ENCODE measurements at regions not wholly inside any gene's neighbourhood (a gene's known extent, or its start where the extent isn't known, plus 50 kb on each side); places are given as distances from the start of the nearest gene placed in this dataset.
"Not testable (repeated sequence)": the region's sequence is repeated elsewhere in the genome, so short reads cannot be mapped to it uniquely, and the experiment has no call there.

- BruUV-seq (replicated peaks): not testable (repeated sequence)
Observed at GRCh38 chr5:120953445-120953844, 489.3 kb downstream of the PRR16 start.

DNA sequence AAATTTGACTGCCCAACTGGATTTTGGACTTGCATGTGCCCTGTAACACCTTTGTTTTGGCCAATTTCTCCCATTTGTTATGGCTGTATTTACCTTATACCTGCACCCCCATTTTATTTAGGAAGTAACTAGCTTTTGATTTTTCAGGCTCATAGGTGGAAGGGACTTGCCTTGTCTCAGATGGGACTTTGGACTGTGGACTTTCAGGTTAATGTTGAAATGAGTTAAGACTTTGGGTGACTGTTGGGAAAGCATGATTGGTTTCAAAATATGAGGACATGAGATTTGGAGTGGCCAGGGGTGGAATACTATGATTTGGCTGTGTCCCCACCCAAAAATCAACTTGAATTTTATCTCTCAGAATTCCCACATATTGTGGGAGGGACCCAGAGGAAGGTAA lies 490.2 kb downstream of the PRR16 start:
- POLR2A ChIA-PET: no interaction called here
- Histone ChIP-seq H3K9ac (ENCODE audit: insufficient read depth in 1 of 2, low read depth in 2 of 2, low read length in 2 of 2) (no peak overlapping the region), H3K4me3 (no peak overlapping the region), H3K9me3 (replicated peaks; ENCODE audit: control insufficient read depth, insufficient read depth, low read depth, low read length) (no peaks in the 10 kb centered on the region), H3K27ac (ENCODE audit: extremely low read depth, low read depth, low read length) (no peak overlapping the region), H3K4me2 (ENCODE audit: insufficient read depth, low read length) (no peak overlapping the region), H3K27me3 (ENCODE audit: control insufficient read depth in 2 of 2, insufficient read depth in 2 of 2, low read length in 2 of 2) (no peaks in the 10 kb centered on the region), H3K36me3 (ENCODE audit: control insufficient read depth, insufficient read depth, low read length) (no peaks in the 10 kb centered on the region), H3K9me1 (ENCODE audit: control insufficient read depth, insufficient read depth, low read length) (no peaks in the 10 kb centered on the region), H2AFZ (ENCODE audit: low read depth, low read length) (no peak overlapping the region), H3K4me1 (replicated peaks in 1 of 2; ENCODE audit: control insufficient read depth in 2 of 2, insufficient read depth in 2 of 2, low read length in 2 of 2) (no peaks in the 10 kb centered on the region), H3K79me2 (ENCODE audit: control insufficient read depth, insufficient read depth, low read length) (no peaks in the 10 kb centered on the region), H4K20me1 (replicated peaks; ENCODE audit: control insufficient read depth, insufficient read depth, low read length) (no peaks in the 10 kb centered on the region)
- BruUV-seq (replicated peaks): no TSS peak
- intact Hi-C loops (cut with micrococcal nuclease): no loop called here
- ATAC-seq: no peak
- CTCF ChIA-PET (ENCODE audit: low intra/inter-chr PET ratio): no interaction called here
- no peak for FAIRE-seq
- no peak for DNase-seq (ENCODE audit: extremely low read depth in 1 of 4, low spot score in 3 of 4)
- in situ Hi-C loops (cut with MboI): no loop called here
- TF ChIP-seq PYGO2 (tag; IDR thresholded peaks at IDR 0.05): no peak
- TF ChIP-seq POLR3G (IDR thresholded peaks at IDR 0.05; ENCODE audit: extremely low read depth, insufficient read length, insufficient replicate concordance): no peak
- no peak for TF ChIP-seq RBM25 (IDR thresholded peaks at IDR 0.05; ENCODE audit: low read depth, low read length, severe bottlenecking)
- TF ChIP-seq CBX5 (IDR thresholded peaks at IDR 0.05; ENCODE audit: borderline replicate concordance, low read depth): no peak
- no peak for TF ChIP-seq KLF6 (CRISPR knock-in tag; IDR thresholded peaks at IDR 0.05; ENCODE audit: borderline replicate concordance)
- TF ChIP-seq MECOM (CRISPR knock-in tag; IDR thresholded peaks at IDR 0.05): no peak
- TF ChIP-seq HMGN3 (IDR thresholded peaks at IDR 0.05; ENCODE audit: borderline replicate concordance, extremely low read depth, insufficient read length, low read depth, low read length): no peak
- TF ChIP-seq CXXC5 (CRISPR knock-in tag; IDR thresholded peaks at IDR 0.05): no peak
- no peak for TF ChIP-seq RBBP5 (IDR thresholded peaks at IDR 0.05; ENCODE audit: borderline replicate concordance, insufficient read depth, low read length, poor library complexity, severe bottlenecking)
- no peak for TF ChIP-seq KAT8 (IDR thresholded peaks at IDR 0.05; ENCODE audit: low read depth)
- no peak for TF ChIP-seq ETV5 (CRISPR knock-in tag; IDR thresholded peaks at IDR 0.05; ENCODE audit: low read depth)
- TF ChIP-seq CBFA2T3 (IDR thresholded peaks at IDR 0.05): no peak
- TF ChIP-seq COPS2 (conservative IDR thresholded peaks at IDR 0.05): no peak
- no peak for TF ChIP-seq ZNF224 (CRISPR knock-in tag; IDR thresholded peaks at IDR 0.05)

More at GRCh38 chr5:120953445-120953844, 489.3 kb downstream of the PRR16 start:
- H3K27ac ChIP-seq (ENCODE audit: extremely low read depth, low read depth, low read length); DNase-seq (ENCODE audit: extremely low read depth in 1 of 4, low spot score in 3 of 4); FAIRE-seq; H3K4me1 ChIP-seq (replicated peaks in 1 of 2; ENCODE audit: control insufficient read depth in 2 of 2, insufficient read depth in 2 of 2, low read length in 2 of 2); H3K9me1 ChIP-seq (ENCODE audit: control insufficient read depth, insufficient read depth, low read length); in situ Hi-C loops (cut with MboI); H3K9me3 ChIP-seq (replicated peaks; ENCODE audit: control insufficient read depth, insufficient read depth, low read depth, low read length); H4K20me1 ChIP-seq (replicated peaks; ENCODE audit: control insufficient read depth, insufficient read depth, low read length); ATAC-seq; intact Hi-C loops (cut with micrococcal nuclease); H3K4me3 ChIP-seq; H3K27me3 ChIP-seq (ENCODE audit: control insufficient read depth in 2 of 2, insufficient read depth in 2 of 2, low read length in 2 of 2); H3K79me2 ChIP-seq (ENCODE audit: control insufficient read depth, insufficient read depth, low read length); H3K9ac ChIP-seq (ENCODE audit: insufficient read depth in 1 of 2, low read depth in 2 of 2, low read length in 2 of 2); CTCF ChIA-PET (ENCODE audit: low intra/inter-chr PET ratio); H3K4me2 ChIP-seq (ENCODE audit: insufficient read depth, low read length); POLR2A ChIA-PET; H2AFZ ChIP-seq (ENCODE audit: low read depth, low read length); H3K36me3 ChIP-seq (ENCODE audit: control insufficient read depth, insufficient read depth, low read length): not testable (repeated sequence)
- TF ChIP-seq ZFP36 (IDR thresholded peaks at IDR 0.05; ENCODE audit: low read depth, low read length, partially characterized antibody): peak; percentile 34
- WGBS (ENCODE audit: insufficient coverage, low coverage, missing lambda C conversion rate): 3% methylated on average over 2 of the region's 2 CpGs

Data from K562 (cell line).